ENCODE measurements at regions not wholly inside any gene's neighbourhood (a gene's known extent, or its start where the extent isn't known, plus 50 kb on each side); places are given as distances from the start of the nearest gene placed in this dataset.

- Histone ChIP-seq H3K27ac (ENCODE audit: low read depth in 2 of 2, low read length in 2 of 2) (no peak overlapping the region), H3K4me3 (ENCODE audit: low read length in 3 of 3) (no peak overlapping the region), H3K9me3 (ENCODE audit: control insufficient read depth in 2 of 3, insufficient read depth in 1 of 3, low read length in 3 of 3) (no peaks in the 10 kb centered on the region), H3K9ac (ENCODE audit: low read length in 3 of 3) (no peak overlapping the region), H3K27me3 (ENCODE audit: control insufficient read depth, insufficient read depth, low read length) (no peaks in the 10 kb centered on the region), H3K4me1 (ENCODE audit: control insufficient read depth in 2 of 3, insufficient read depth in 2 of 3, low read depth in 1 of 3, low read length in 3 of 3) (peaks cover 0 to 5% (median 0%) of the 10 kb centered on the region in 3 donors), H3K36me3 (ENCODE audit: control insufficient read depth in 2 of 3, insufficient read depth in 3 of 3, low read length in 3 of 3) (no peaks in the 10 kb centered on the region)
- TF ChIP-seq CTCF (IDR thresholded peaks at IDR 0.05; ENCODE audit: borderline replicate concordance, extremely low read depth, insufficient read depth): no peak
- intact Hi-C loops (cut with DNase I): no loop called here
- DNase-seq (no peak), FAIRE-seq (no peak)
These were observed 205.1 kb downstream of the MACC1 start for GRCh38 chr7:20012100-20012499.

- intact Hi-C loops (cut with DNase I): no loop called here
- H3K36me3 ChIP-seq (ENCODE audit: control insufficient read depth in 2 of 3, insufficient read depth in 3 of 3, low read length in 3 of 3): no peaks in the 10 kb centered on the region
- DNase-seq (no peak), FAIRE-seq (no peak)
- H3K27me3 ChIP-seq (ENCODE audit: control insufficient read depth, insufficient read depth, low read length): no peaks in the 10 kb centered on the region
- H3K4me1 ChIP-seq (ENCODE audit: control insufficient read depth in 2 of 3, insufficient read depth in 2 of 3, low read depth in 1 of 3, low read length in 3 of 3): peaks cover 0 to 5% (median 0%) of the 10 kb centered on the region in 3 donors
- no peak overlapping the region for H3K9ac ChIP-seq (ENCODE audit: low read length in 3 of 3)
- no peak overlapping the region for H3K4me3 ChIP-seq (ENCODE audit: low read length in 3 of 3)
- H3K27ac ChIP-seq (ENCODE audit: low read depth in 2 of 2, low read length in 2 of 2): no peak overlapping the region
- no peaks in the 10 kb centered on the region for H3K9me3 ChIP-seq (ENCODE audit: control insufficient read depth in 2 of 3, insufficient read depth in 1 of 3, low read length in 3 of 3)
- no peak for TF ChIP-seq CTCF (IDR thresholded peaks at IDR 0.05; ENCODE audit: borderline replicate concordance, extremely low read depth, insufficient read depth)
These were observed 206.3 kb downstream of the MACC1 start for GRCh38 chr7:20010877-20011276.

- no peak for FAIRE-seq
- intact Hi-C loops (cut with DNase I): no loop called here
- Histone ChIP-seq H3K9ac (ENCODE audit: low read length in 3 of 3) (no peak overlapping the region), H3K36me3 (ENCODE audit: control insufficient read depth in 2 of 3, insufficient read depth in 3 of 3, low read length in 3 of 3) (no peaks in the 10 kb centered on the region), H3K9me3 (ENCODE audit: control insufficient read depth in 2 of 3, insufficient read depth in 1 of 3, low read length in 3 of 3) (no peaks in the 10 kb centered on the region), H3K27ac (ENCODE audit: low read depth in 2 of 2, low read length in 2 of 2) (no peak overlapping the region), H3K4me1 (ENCODE audit: control insufficient read depth in 2 of 3, insufficient read depth in 2 of 3, low read depth in 1 of 3, low read length in 3 of 3) (peaks cover 0 to 5% (median 0%) of the 10 kb centered on the region in 3 donors), H3K4me3 (ENCODE audit: low read length in 3 of 3) (no peak overlapping the region), H3K27me3 (ENCODE audit: control insufficient read depth, insufficient read depth, low read length) (no peaks in the 10 kb centered on the region)
- no peak for TF ChIP-seq CTCF (IDR thresholded peaks at IDR 0.05; ENCODE audit: borderline replicate concordance, extremely low read depth, insufficient read depth)
- no peak for DNase-seq
These were observed 209.7 kb downstream of the MACC1 start for GRCh38 chr7:20007510-20007909.

GRCh38 chr7:20005081-20005480 lies 212.1 kb downstream of the MACC1 start:
- DNase-seq (no peak), FAIRE-seq (no peak)
- H3K36me3 ChIP-seq (ENCODE audit: control insufficient read depth in 2 of 3, insufficient read depth in 3 of 3, low read length in 3 of 3): no peaks in the 10 kb centered on the region
- H3K4me1 ChIP-seq (ENCODE audit: control insufficient read depth in 2 of 3, insufficient read depth in 2 of 3, low read depth in 1 of 3, low read length in 3 of 3): no peaks in the 10 kb centered on the region
- no peak overlapping the region for H3K4me3 ChIP-seq (ENCODE audit: low read length in 3 of 3)
- no peaks in the 10 kb centered on the region for H3K27me3 ChIP-seq (ENCODE audit: control insufficient read depth, insufficient read depth, low read length)
- TF ChIP-seq CTCF (IDR thresholded peaks at IDR 0.05; ENCODE audit: borderline replicate concordance, extremely low read depth, insufficient read depth): no peak
- no peak overlapping the region for H3K9ac ChIP-seq (ENCODE audit: low read length in 3 of 3)
- no peak overlapping the region for H3K27ac ChIP-seq (ENCODE audit: low read depth in 2 of 2, low read length in 2 of 2)
- H3K9me3 ChIP-seq (ENCODE audit: control insufficient read depth in 2 of 3, insufficient read depth in 1 of 3, low read length in 3 of 3): no peaks in the 10 kb centered on the region
- intact Hi-C loops (cut with DNase I): no loop called here
